IPS-18a (cell line): ENCODE measurements at regions not wholly inside any gene's neighbourhood (a gene's known extent, or its start where the extent isn't known, plus 50 kb on each side); places are given as distances from the start of the nearest gene placed in this dataset.
"Not testable (repeated sequence)": the region's sequence is repeated elsewhere in the genome, so short reads cannot be mapped to it uniquely, and the experiment has no call there.

Source experiments
- H3K27ac ChIP-seq: one replicate; pipeline ENCODE4 v1.5.1; 2013; ENCODE audit warnings: low read length
- H3K27me3 ChIP-seq: one replicate; pipeline ENCODE4 v1.6.1; 2013; ENCODE audit warnings: mild to moderate bottlenecking, low read length; ENCODE audit not compliant: control insufficient read depth, insufficient read depth
- H3K36me3 ChIP-seq: one replicate; pipeline ENCODE4 v1.6.1; 2013; ENCODE audit warnings: low read depth, low read length; ENCODE audit not compliant: control insufficient read depth
- H3K4me1 ChIP-seq: one replicate; pipeline ENCODE4 v1.6.1; 2013; ENCODE audit warnings: low read depth, low read length; ENCODE audit not compliant: control insufficient read depth
- H3K4me3 ChIP-seq: one replicate; pipeline ENCODE4 v1.5.1; 2013; ENCODE audit warnings: low read length
- H3K9ac ChIP-seq: one replicate; pipeline ENCODE4 v1.6.1; 2013; ENCODE audit warnings: mild to moderate bottlenecking, low read length, moderate library complexity
- H3K9me3 ChIP-seq: one replicate; pipeline ENCODE4 v1.6.1; 2013; ENCODE audit warnings: low read depth, low read length; ENCODE audit not compliant: control insufficient read depth

GRCh38 chrX:151042842-151043241, 59.7 kb downstream of the HMGB3 start:
- no peak overlapping the region for H3K9ac ChIP-seq
- H3K4me1 ChIP-seq: no peaks in the 10 kb centered on the region
- peaks cover 24% of the 10 kb centered on the region for H3K9me3 ChIP-seq
- no peak overlapping the region for H3K4me3 ChIP-seq
- H3K27ac ChIP-seq: no peak overlapping the region
- H3K36me3 ChIP-seq: no peaks in the 10 kb centered on the region
- no peaks in the 10 kb centered on the region for H3K27me3 ChIP-seq

GRCh38 chrX:151066373-151066772, 83.2 kb downstream of the HMGB3 start:
- not testable (repeated sequence) for H3K27ac ChIP-seq, H3K27me3 ChIP-seq, H3K4me1 ChIP-seq, H3K9ac ChIP-seq, H3K36me3 ChIP-seq, H3K9me3 ChIP-seq, H3K4me3 ChIP-seq

- Histone ChIP-seq H3K9ac (no peak overlapping the region), H3K4me1 (no peaks in the 10 kb centered on the region), H3K4me3 (no peak overlapping the region), H3K27me3 (no peaks in the 10 kb centered on the region), H3K36me3 (no peaks in the 10 kb centered on the region), H3K27ac (no peak overlapping the region), H3K9me3 (peaks cover 3% of the 10 kb centered on the region)
These were observed 90.6 kb downstream of the HMGB3 start for GRCh38 chrX:151073767-151074166.

- no peak overlapping the region for H3K27ac ChIP-seq
- peaks cover 7% of the 10 kb centered on the region for H3K27me3 ChIP-seq
- H3K36me3 ChIP-seq: no peaks in the 10 kb centered on the region
These were observed 95.4 kb upstream of the GPR50 start for GRCh38 chrX:151081016-151081415.

GRCh38 chrX:151082077-151082948, 94.1 kb upstream of the GPR50 start:
- Histone ChIP-seq H3K27ac (no peak overlapping the region), H3K27me3 (peaks cover 7% of the 10 kb centered on the region), H3K4me3 (peak overlapping the region; percentile 38), H3K9me3 (peaks cover 10% of the 10 kb centered on the region), H3K4me1 (no peaks in the 10 kb centered on the region), H3K36me3 (no peaks in the 10 kb centered on the region), H3K9ac (no peak overlapping the region)

More at GRCh38 chrX:151081016-151081415, 95.4 kb upstream of the GPR50 start:
- Histone ChIP-seq H3K4me1 (no peaks in the 10 kb centered on the region), H3K9me3 (peaks cover 5% of the 10 kb centered on the region), H3K9ac (no peak overlapping the region), H3K4me3 (no peak overlapping the region)

GRCh38 chrX:151084454-151084853, 91.9 kb upstream of the GPR50 start:
- peaks cover 7% of the 10 kb centered on the region for H3K27me3 ChIP-seq
- no peaks in the 10 kb centered on the region for H3K36me3 ChIP-seq
- H3K27ac ChIP-seq: no peak overlapping the region
- no peak overlapping the region for H3K9ac ChIP-seq
- no peak overlapping the region for H3K4me3 ChIP-seq
- H3K9me3 ChIP-seq: peaks cover 10% of the 10 kb centered on the region
- H3K4me1 ChIP-seq: no peaks in the 10 kb centered on the region

- no peaks in the 10 kb centered on the region for H3K36me3 ChIP-seq
- no peak overlapping the region for H3K9ac ChIP-seq
- H3K27ac ChIP-seq: no peak overlapping the region
- H3K4me3 ChIP-seq: no peak overlapping the region
- peaks cover 10% of the 10 kb centered on the region for H3K9me3 ChIP-seq
- H3K27me3 ChIP-seq: peaks cover 7% of the 10 kb centered on the region
- H3K4me1 ChIP-seq: no peaks in the 10 kb centered on the region
These were observed 91.2 kb upstream of the GPR50 start for GRCh38 chrX:151085207-151085606.

GRCh38 chrX:151088221-151088620, 88.2 kb upstream of the GPR50 start:
- Histone ChIP-seq H3K27me3 (no peaks in the 10 kb centered on the region), H3K36me3 (no peaks in the 10 kb centered on the region)

GRCh38 chrX:151099001-151099400, 77.4 kb upstream of the GPR50 start:
- Histone ChIP-seq H3K4me1 (no peaks in the 10 kb centered on the region), H3K4me3 (no peak overlapping the region), H3K9me3 (peaks cover 20% of the 10 kb centered on the region), H3K36me3 (no peaks in the 10 kb centered on the region), H3K9ac (no peak overlapping the region), H3K27me3 (no peaks in the 10 kb centered on the region), H3K27ac (no peak overlapping the region)

More at GRCh38 chrX:151088221-151088620, 88.2 kb upstream of the GPR50 start:
- no peaks in the 10 kb centered on the region for H3K4me1 ChIP-seq
- H3K4me3 ChIP-seq: no peak overlapping the region
- peaks cover 14% of the 10 kb centered on the region for H3K9me3 ChIP-seq
- H3K9ac ChIP-seq: no peak overlapping the region
- H3K27ac ChIP-seq: no peak overlapping the region

GRCh38 chrX:151100799-151101198, 75.6 kb upstream of the GPR50 start:
- Histone ChIP-seq H3K9me3 (peaks cover 11% of the 10 kb centered on the region), H3K27me3 (no peaks in the 10 kb centered on the region)

GRCh38 chrX:151113200-151113599, 63.2 kb upstream of the GPR50 start:
- not testable (repeated sequence) for H3K36me3 ChIP-seq, H3K9me3 ChIP-seq, H3K27ac ChIP-seq, H3K27me3 ChIP-seq, H3K4me3 ChIP-seq, H3K4me1 ChIP-seq, H3K9ac ChIP-seq

More at GRCh38 chrX:151100799-151101198, 75.6 kb upstream of the GPR50 start:
- no peak overlapping the region for H3K4me3 ChIP-seq
- H3K27ac ChIP-seq: no peak overlapping the region
- H3K36me3 ChIP-seq: no peaks in the 10 kb centered on the region
- H3K9ac ChIP-seq: no peak overlapping the region
- no peaks in the 10 kb centered on the region for H3K4me1 ChIP-seq
